GM12878 (cell line): ENCODE measurements at regions not wholly inside any gene's neighbourhood (a gene's known extent, or its start where the extent isn't known, plus 50 kb on each side); places are given as distances from the start of the nearest gene placed in this dataset.
"Not testable (repeated sequence)": the region's sequence is repeated elsewhere in the genome, so short reads cannot be mapped to it uniquely, and the experiment has no call there.

Experiments used
- CREB1 ChIP-seq: IDR thresholded peaks from 2 replicates; pipeline ENCODE4 v1.6.1; 2012; ENCODE audit warnings: low read depth, mild to moderate bottlenecking, inconsistent platforms
- DPF2 ChIP-seq: fragments of 450-650 bp; IDR thresholded peaks from 2 replicates; pipeline ENCODE4 v1.6.1; 2017; ENCODE audit warnings: mild to moderate bottlenecking
- MEF2A ChIP-seq: IDR thresholded peaks from 2 replicates; pipeline ENCODE4 v1.6.1; 2011; ENCODE audit warnings: low read depth, mild to moderate bottlenecking, low read length, moderate library complexity; ENCODE audit not compliant: insufficient read depth
- MYC ChIP-seq: IDR thresholded peaks from 2 replicates; pipeline ENCODE4 v1.6.1; 2011; ENCODE audit warnings: mild to moderate bottlenecking, low read length, moderate library complexity, inconsistent platforms; ENCODE audit not compliant: insufficient read depth, insufficient replicate concordance, insufficient read length, severe bottlenecking
- NFYA ChIP-seq: IDR thresholded peaks from 2 replicates; pipeline ENCODE4 v1.6.1; 2011; ENCODE audit warnings: low read depth, mild to moderate bottlenecking, low read length, improper control_type of control experiment, borderline replicate concordance
- NFYB ChIP-seq: IDR thresholded peaks from 2 replicates; pipeline ENCODE4 v1.6.1; 2011; ENCODE audit warnings: low read depth, mild to moderate bottlenecking, low read length, improper control_type of control experiment, moderate library complexity; ENCODE audit not compliant: insufficient read depth
- NR2C2 ChIP-seq: IDR thresholded peaks from 2 replicates; pipeline ENCODE4 v1.6.1; 2011; ENCODE audit warnings: borderline replicate concordance, low read depth; ENCODE audit not compliant: control insufficient read depth, insufficient read length
- POLR2AphosphoS5 ChIP-seq: IDR thresholded peaks from 2 replicates; pipeline ENCODE4 v1.6.1; 2011; ENCODE audit warnings: mild to moderate bottlenecking, low read length, inconsistent platforms
- YY1 ChIP-seq: IDR thresholded peaks from 2 replicates; pipeline ENCODE4 v1.6.1; 2011; ENCODE audit warnings: low read depth, mild to moderate bottlenecking, low read length

GRCh38 chr16:18216814-18217213 is 119.7 kb downstream of the NPIPA8 start:
- TF ChIP-seq NFYA, MYC, NFYB, NR2C2, CREB1, MEF2A, POLR2AphosphoS5, DPF2, YY1: not testable (repeated sequence)
